ENCODE measurements at regions not wholly inside any gene's neighbourhood (a gene's known extent, or its start where the extent isn't known, plus 50 kb on each side); places are given as distances from the start of the nearest gene placed in this dataset.

DNA sequence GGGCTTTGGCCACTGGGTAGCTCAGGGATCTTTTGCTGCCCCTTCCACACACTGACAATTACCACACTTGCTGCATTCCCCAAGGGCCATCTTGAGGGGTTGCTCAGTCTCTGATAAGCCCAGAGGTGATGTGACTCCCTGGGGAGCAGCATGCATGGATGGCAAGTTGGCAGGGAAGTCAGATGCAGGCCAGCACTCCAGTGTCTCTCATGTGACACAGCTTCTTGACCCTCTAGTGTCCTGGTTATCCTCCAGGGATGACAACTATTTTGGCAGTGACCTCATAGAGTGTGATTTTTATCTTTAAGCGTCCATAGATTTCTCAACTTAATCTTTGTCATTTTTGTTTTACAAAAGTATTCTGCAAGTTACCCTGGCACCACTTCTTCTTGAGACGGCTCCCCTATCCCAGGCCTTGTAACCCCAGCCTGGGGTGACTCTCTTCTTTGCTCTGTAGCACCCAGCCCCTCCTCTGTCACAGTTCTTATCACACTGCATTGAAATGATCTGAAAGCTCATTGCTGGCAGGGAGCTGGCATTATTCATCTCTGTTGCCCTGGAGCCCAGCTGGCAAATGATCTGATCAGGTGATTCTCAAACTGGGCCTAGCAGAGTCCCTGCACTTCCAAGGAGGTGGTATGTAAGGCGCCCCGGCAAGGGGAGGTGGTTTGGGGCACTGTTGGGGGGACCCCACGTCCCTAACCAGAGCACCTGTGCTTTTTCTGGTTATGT is 72.6 kb downstream of the TENT5C start:
- DNase-seq = no peak

DNA sequence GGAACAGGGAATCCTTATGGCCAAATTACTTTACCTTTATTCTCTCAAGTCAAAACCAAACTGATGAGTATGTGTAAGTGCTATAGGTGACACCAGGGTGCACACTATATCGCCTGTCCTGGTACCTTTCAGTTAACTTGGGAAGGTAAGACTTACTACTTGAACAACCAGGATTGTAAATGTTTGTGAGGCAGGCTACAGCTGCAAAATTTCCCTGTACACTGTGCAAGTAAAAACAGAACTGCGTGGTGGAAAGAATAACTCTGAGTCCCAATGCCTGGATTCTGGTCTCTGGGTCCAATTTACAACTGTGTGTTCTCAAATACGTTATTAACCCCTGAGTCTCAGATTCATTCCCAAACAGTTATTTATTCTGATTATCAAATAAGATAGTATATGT is 73.5 kb downstream of the TENT5C start:
- no peak for DNase-seq

DNA sequence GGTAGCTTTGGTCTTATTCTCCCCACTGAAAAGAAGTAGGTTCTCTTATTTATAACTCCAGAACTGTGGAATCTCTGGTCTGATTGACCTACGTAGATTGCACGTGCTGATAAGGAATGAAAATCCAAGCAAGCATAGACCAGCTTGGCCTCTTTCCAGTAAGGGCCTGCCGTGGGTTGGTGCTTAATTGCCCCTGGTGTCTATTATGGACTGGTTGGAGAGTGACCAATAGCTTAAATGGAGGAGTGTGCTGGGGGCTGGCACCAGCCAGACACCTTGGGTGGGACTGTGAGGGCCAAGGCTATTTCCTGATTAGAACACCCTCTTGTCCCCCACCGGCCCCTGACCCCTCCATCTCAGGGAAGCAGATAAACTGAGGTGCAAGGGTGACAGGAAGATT is 74.0 kb downstream of the TENT5C start:
- DNase-seq = no peak

DNA sequence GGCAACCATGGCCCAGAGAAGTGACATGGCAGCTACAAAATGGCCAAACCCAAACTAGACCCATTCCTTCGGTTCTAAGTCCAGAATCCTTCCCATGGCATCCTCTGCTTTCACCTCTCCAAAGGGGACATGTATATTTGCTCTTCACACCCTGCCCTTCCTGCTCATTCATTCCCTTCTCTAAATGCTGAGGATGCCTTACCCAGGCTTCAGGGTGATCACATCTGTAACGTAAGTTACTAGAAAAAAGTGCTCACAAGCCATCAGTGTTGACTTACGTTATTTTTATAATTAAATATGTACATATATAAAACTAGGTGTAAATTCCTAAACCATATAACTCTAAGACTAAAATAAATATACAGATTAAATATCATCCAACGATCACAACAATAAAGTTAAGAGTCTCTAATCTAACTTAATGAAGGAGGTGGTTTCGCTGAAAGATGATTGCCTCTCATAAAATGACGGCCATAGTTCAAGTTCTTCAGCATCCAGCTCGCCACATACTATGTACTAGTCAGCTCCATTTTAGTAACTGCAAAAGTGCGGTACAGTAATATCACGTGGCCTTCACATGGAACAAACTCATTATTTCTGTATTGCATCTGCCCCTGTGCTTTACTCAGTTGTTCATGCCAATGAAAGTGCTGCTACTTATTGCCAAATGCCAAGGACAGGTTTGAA is 74.6 kb downstream of the TENT5C start:
- DNase-seq = no peak

DNA sequence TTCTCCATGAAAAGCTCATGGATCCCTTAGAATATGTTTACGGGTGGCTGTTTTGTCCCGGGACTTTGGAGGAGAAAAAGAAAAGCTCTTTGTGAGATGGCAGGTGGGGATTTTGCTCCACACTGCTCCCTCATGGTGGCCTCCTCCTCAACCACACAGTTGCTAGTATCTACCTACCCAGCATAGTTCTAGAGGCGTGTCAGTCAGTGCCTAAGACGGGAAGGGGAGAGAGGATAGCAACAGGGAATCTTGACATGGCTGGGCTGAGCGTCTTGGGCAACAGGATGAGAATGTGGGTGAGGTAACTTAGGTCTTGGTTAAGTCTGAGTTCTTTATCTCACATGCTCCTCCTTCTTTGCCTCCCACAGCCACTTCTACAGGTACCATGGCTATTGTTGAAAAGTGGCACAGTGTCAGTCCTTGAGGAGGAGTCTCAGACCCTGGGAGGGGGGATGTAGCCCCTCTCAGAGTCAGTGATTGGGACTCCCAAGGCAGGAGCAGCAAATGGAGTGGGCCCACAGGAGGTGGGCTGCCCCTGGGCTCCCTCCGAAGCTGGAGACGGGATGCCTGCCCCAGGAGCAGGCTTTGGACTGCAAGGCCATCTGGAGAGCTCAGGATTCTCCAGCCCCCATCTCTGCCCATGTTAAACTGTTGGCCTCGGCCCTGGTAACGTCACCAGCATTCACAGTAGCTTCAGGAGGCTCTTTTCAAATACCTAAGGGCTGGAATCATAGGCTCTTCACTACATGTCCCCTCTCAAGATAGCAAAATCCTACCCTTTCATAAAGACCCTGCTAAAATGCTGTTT is 75.4 kb downstream of the TENT5C start:
- no peak for DNase-seq

DNA sequence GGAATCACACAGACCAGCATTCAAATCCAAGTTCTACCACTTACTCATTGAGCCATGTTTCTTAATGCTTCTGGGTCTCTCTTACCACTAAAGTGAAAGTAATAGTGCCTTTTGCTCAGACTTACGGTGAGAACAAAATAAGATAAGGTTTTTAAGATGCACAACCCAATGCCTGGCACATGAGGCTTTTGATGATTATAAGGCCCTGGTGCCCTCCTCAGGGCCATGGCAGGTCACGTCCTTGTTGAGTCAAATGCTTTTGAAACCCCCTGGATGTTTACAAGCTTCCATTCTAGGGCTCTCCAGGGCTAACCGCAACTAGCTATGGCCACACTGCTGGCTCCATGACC is 76.0 kb downstream of the TENT5C start:
- DNase-seq = no peak

DNA sequence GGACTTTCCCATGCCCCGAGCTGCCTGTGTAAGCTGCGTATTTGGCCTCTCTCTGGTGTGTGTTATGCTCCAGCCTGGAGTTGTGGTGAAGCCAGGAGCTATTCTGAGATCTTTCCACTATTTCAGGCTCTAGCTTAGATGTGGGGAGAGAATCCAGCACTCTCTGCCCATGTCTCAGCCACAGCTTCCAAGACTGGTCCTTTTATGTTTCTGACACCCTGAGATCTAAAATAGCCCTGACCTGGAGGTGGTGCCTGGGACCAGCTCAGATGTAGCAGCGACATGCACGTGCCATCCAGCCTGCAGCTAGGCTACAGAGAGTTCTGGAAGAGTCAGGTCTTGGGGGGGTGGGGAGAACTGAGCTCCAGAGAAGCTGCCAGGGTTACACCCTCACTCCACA is 76.5 kb downstream of the TENT5C start:
- DNase-seq = no peak

DNA sequence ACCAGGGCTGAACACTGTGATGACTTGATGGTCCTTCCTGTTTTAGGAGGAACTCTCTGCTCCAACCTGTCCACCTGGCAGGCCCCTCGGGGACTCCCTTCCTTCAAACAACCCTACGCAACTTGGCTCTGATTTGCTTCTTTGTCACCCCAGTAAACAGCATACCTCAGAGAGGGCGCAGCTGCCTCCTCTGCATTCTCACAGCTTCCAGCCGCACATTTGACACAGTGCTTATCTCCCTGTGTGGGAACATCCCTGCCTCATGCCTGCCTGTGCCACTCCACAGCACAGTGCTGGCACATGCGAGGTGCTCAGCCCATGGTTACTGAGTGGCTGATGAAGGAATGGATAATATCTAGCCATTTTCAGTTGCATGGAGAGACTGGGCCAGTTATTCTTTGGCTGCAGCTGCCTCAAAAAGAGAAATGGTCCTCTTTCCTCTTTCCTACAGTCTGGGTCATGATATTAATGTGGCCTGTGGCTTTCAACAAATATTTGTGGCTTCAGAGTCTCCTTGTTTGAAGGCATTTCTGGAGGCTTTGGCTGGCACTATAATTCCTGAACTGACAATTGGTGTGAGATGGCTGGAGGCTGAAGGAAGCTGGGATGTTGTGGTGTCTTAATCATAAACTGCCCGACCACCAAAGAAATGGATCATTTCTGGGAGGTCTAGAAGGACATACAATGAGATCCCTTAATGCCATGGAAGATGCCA is 77.9 kb downstream of the TENT5C start:
- no peak for DNase-seq

DNA sequence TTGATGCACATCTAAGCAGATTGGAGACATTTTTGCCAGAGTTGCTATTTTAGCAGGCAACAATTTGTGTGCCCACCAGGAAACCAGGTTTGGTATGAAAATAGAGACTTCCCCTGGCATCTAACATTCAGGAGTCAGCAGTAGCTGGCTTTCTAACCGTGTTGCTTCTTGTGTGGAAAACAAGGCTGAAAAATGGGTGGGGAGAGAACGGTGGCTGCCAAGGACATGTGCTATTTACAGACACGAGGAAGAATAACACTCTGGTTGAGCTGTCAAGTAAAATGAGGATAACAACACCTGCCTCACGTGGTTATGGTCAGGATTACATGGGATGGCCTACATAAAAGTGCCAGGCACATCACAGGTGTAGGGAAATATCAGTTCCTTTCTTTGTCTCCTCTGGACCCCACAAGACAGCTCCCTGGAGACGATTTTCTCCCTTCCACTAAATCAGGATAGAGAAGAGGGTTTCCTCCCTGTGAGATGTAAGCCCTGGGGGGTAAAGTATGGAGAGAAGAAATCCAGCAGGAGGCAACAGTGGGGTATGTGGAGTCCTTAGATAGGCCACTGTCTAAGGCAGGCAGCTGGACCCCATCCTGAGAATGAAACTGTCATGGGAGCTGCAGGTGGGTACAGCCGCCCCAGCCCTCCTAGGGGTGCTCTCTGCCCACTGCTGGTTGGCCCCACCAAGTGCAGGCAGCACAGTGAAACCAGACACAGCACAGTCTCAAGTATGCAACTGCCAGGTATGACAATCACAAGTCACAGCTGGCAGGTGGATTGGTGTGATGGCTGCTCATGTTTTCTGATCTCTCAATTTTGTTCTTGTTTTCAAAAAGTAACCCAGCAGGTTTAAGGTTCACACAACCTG is 80.3 kb downstream of the TENT5C start:
- no peak for DNase-seq

DNA sequence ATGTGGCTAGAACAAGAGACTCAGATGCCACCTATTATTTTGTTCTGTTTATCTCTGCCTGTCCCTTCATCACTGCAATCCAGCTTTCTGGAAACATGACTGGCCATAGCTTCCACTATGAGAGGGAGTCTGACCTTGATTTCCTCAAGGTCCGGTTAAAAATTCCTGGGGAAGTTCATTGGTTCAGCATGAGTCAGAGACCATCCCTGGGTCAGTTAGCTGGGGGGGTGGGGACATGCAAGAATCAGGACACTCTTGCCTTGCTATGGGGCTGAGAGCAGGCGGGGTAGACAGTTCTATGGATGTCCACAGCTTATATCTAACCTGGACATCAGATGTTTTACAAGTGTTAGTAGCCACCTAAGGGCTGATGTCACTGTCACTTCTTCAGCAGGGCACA is 81.1 kb downstream of the TENT5C start:
- no peak for DNase-seq

DNA sequence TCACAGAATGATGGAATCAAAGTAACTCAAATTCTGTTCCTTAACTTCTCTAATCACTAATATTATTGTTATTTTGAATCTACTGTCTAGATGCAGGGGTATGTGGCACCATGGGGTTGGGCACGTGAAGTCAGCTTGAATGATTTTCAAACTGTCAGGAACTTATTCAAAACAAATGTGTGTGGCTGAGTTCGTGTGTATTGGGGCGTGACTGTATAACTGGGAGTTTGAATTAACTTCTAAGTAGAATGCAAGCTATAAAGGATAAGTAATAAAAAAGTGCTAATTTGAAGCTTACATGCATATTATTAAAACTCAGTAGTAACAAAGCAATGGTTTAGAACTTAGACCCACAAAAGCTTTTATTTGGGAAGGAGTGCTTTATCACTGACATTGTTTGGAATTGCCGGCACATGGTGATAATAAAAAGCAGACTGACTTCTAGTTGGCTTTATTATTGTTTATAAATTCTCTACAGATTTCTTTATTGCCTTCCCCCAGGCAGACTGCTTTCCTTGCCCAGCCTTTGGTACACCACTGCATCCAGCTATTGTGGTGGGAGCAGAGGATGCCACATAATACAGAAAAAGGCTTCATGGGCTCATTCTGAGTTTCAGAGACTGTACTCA is 84.3 kb downstream of the TENT5C start:
- no peak for DNase-seq

DNA sequence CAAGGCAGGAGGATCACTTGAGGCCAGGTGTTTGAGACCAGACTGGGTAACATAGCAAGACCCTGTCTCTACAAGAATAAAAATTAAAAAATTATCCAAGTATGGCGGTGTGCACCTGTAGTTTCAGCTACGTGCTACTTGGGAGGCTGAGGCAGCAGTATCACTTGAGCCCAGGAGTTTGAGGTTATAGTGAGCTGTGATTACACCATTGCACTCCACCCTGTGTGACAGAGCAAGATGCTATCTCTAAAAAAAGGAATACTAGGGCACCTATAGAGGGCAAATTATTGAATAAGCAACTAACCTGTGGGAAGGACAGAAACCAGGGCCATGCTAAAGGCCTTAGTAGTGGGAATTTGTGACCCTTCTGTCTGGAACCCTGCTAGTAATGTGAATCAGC is 86.1 kb downstream of the TENT5C start:
- DNase-seq = no peak

DNA sequence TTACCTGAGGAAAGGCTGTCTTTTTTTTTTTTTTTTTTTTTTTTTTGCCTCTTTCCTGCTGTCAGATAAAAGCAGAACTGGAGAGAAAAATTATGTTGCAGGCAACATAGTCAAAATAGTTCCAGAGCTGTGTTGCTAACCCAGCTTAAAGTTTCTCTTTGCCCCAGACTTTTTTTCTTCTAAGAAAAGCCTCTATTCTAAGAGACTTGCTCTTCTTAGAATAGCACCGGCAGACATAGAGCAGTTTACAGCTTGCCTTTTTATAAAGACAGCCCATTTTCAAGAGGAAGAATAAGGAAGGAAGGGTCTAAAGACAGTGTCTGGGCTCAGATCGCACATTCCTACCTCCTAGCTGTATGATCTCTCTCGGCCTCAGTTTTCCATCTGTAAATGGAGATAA is 88.7 kb downstream of the TENT5C start:
- DNase-seq = no peak

DNA sequence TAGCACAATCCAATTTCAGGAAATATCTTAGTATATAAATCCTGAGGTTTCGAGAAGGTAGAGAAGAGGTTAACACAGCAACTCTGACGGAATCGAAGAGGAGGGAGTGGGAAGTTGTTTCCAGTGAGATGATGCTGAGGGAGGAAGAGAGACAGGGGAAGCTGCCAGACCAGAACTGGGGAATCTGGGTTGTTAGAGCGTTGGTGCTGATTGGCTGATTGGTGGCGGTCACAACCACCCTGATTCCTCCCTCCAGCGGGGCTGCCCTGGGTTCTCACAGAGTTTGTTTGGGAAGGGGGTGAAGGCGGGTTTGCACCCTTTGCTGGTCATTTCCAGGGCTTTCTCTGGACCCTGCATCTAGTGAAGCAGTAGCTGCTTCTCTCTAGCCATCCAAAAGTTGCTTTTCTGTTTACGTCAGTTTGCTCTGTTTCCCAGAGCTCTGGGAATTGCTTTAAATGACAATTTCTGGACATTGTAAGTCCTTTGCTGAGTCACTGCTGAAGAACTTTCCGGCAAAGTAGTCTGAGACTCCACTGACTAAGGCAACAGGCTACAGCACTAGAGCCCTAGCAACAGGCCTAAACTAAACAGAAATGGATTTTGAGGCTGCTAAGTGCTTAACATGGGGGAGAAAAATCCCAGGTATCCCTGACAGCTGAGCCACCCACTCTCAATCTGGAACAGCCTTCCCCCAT is 90.1 kb downstream of the TENT5C start:
- DNase-seq = no peak

DNA sequence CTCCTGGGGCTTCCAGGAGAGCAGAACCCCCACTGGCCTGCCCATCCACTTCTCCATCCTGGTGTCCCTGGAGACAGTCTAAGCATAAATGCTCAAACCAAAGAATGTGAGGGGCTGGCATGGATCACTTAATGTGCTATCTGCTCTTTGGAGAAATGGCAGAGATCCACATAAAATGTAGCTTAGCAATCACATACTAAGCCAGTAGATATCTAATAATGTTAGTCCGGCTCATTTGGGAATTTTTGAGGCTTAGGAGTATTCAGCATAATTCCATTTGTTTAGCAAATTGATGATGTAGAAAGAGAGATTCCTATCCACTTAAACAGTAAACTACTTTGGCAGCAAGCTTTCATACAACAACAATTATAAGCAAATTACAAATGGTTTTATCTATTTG is 90.7 kb downstream of the TENT5C start:
- DNase-seq = no peak

DNA sequence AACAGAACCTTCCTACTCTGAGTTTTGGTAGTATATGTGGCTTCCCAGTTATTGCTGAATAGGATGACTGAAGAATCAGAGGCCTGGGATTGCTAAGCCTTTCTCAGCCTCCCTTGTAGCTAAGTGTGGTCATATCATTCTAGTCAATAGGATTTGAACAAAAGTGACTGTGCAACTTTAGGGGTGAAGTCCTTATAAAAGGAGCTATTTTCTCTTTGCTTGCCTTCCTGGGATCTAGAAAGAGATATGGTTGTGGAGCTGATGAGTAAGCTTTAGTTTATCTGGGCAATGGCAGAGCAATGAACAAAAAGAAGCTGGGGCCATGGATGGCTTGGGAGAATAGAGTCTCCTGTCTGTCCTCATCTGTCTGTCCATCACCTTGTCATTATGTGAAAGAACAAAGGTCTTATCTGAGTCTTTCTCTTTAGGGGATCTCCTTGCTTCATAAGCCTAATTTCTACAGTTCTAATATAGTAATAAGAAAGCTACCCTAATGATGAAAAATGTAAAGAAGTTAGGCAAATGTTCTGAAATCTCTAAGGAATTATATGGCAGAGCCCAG is 91.5 kb downstream of the TENT5C start:
- no peak for DNase-seq

DNA sequence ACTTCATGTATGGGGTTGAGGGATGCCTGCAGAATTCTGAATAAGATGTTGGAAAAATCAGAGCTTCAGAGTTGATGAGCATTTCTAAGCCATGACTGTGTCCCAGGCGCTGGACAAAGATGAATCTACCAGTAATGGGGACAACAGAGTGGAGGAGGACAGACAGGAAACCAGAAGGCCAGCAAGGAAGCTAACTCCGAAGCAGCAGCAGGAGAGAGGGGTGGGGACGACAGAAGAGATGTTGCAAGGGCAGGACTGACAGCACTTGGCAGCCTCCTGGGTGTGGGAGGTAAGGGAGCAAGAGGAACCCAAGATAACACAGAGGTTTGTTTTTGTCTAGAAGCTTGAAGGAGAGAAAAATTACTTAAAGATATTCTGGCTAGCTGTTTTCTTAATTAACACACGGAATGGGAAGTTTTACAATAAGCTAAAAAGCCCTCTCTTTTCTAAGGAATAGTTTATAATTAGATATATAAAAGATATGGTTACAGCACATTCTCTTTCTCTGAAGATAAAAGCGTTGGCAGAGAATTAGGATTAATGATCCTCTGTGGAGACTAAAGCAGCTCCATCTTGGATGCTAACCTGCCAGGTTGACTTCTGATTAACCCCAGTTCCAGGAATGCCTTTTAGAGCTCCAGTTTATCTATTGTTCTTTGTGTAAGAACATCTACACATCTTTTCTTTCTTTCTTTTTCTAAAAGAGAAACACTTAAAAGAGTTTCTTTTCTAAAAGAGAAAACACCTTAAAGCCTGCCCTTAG is 92.7 kb downstream of the TENT5C start:
- no peak for DNase-seq

DNA sequence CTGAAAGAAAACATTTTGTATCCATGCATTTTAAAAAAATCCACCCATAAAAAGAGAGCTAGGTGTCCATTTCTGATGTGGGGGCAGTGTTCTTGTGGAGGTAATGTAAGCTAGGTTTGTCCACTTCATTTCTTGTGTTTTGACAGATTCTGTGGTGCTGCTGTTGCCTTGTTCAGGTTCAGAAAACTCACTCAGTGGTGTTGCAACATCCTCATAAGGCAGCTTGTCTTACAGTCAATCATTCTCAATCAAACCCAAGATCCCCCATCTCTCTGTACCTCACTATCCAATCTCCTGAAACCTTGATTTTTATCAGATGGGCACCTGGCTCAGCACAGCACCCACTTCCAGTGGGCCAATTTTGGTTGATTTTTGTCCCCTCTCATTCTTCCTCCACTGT is 94.1 kb downstream of the TENT5C start:
- DNase-seq = no peak

DNA sequence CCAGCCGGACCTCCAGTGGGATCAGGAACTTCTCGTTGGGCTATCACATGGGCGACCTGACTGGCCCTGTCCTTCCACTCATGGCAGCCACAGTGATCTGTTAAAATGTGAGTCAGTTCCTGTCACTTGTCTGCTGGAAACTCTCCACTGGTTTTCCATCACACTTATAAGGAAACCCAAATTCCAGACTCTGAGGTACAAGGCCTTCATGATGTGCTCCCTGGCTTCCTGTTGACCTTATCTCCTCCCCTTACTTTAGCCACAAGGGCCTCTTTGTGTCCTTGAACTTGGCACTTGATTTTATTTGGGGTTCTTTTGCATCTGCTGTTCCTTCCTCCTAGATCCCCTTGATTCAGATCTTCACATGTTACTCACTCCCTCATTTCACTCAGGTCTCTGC is 96.8 kb downstream of the TENT5C start:
- no peak for DNase-seq

DNA sequence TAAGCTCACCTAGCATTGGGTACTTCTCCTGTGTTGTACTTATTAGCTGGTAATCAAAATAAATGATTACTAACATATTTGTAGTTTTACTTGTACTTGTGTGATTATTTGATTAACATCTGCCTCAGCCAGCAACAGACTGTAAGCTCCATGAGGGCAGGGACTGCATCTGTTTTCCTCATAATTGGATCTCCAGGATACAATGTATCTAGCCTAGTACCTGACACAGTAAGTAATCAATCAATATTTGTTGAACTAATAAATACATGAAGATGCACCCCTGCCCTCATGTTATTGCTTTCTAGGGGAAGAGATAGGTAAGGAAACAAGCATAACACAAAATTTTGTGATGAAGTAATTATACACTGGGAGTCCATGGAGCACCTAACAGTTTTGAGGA is 101.5 kb downstream of the TENT5C start:
- no peak for DNase-seq

Measured in suppressor macrophage treated with lipopolysaccharide for 4 hours (primary cell).